GM19372 (cell line): ENCODE measurements at regions not wholly inside any gene's neighbourhood (a gene's known extent, or its start where the extent isn't known, plus 50 kb on each side); places are given as distances from the start of the nearest gene placed in this dataset.
"Not testable (repeated sequence)": the region's sequence is repeated elsewhere in the genome, so short reads cannot be mapped to it uniquely, and the experiment has no call there.

Experiments used
- ATAC-seq: cut with Tn5 transposase; IDR thresholded peaks from one replicate; pipeline ENCODE4 v1.9.1; 2021; ENCODE audit warnings: mild to moderate bottlenecking, low read depth, moderate library complexity; ENCODE audit not compliant: unreplicated experiment

- ATAC-seq, result no peak
These were observed 1253.6 kb downstream of the EFNA5 start for GRCh38 chr5:106417163-106417562.

- ATAC-seq, result no peak
These were observed 1255.2 kb downstream of the EFNA5 start for GRCh38 chr5:106415541-106415940.

- no peak for ATAC-seq
These were observed 1256.4 kb downstream of the EFNA5 start for GRCh38 chr5:106414342-106414741.

- ATAC-seq, result no peak
These were observed 1258.1 kb downstream of the EFNA5 start for GRCh38 chr5:106412606-106413005.

GRCh38 chr5:106408570-106408969 is 1262.2 kb downstream of the EFNA5 start:
- ATAC-seq, result no peak

- ATAC-seq, result no peak
These were observed 1262.6 kb downstream of the EFNA5 start for GRCh38 chr5:106408141-106408540.

- ATAC-seq, result no peak
These were observed 1269.2 kb downstream of the EFNA5 start for GRCh38 chr5:106401561-106401960.

- no peak for ATAC-seq
These were observed 1271.3 kb downstream of the EFNA5 start for GRCh38 chr5:106399391-106399790.

GRCh38 chr5:106397700-106398099 is 1273.0 kb downstream of the EFNA5 start:
- no peak for ATAC-seq

- ATAC-seq, result no peak
These were observed 1277.5 kb downstream of the EFNA5 start for GRCh38 chr5:106393276-106393675.

- ATAC-seq, result no peak
These were observed 1278.0 kb downstream of the EFNA5 start for GRCh38 chr5:106392766-106393165.

- not testable (repeated sequence) for ATAC-seq
These were observed 1283.0 kb downstream of the EFNA5 start for GRCh38 chr5:106387767-106388166.

- no peak for ATAC-seq
These were observed 1284.5 kb downstream of the EFNA5 start for GRCh38 chr5:106386287-106386686.

GRCh38 chr5:106380736-106381135 is 1290.0 kb downstream of the EFNA5 start:
- ATAC-seq, result no peak

- no peak for ATAC-seq
These were observed 1294.2 kb downstream of the EFNA5 start for GRCh38 chr5:106376522-106376921.

GRCh38 chr5:106374956-106375355 is 1295.8 kb downstream of the EFNA5 start:
- ATAC-seq, result no peak

GRCh38 chr5:106368021-106368420 is 1302.7 kb downstream of the EFNA5 start:
- no peak for ATAC-seq

- ATAC-seq, result no peak
These were observed 1303.5 kb downstream of the EFNA5 start for GRCh38 chr5:106367281-106367680.

GRCh38 chr5:106363578-106363977 is 1307.2 kb downstream of the EFNA5 start:
- no peak for ATAC-seq

- ATAC-seq, result no peak
These were observed 1308.8 kb downstream of the EFNA5 start for GRCh38 chr5:106361905-106362304.

GRCh38 chr5:106331415-106331814 is 1339.3 kb downstream of the EFNA5 start:
- no peak for ATAC-seq

GRCh38 chr5:106324356-106324755 is 1346.4 kb downstream of the EFNA5 start:
- ATAC-seq, result no peak

GRCh38 chr5:106321242-106321641 is 1349.5 kb downstream of the EFNA5 start:
- no peak for ATAC-seq
